Activated CD8-positive, alpha-beta memory T cell treated with anti-CD3 and anti-CD28 coated beads for 36 hours (primary cell): ENCODE measurements at regions not wholly inside any gene's neighbourhood (a gene's known extent, or its start where the extent isn't known, plus 50 kb on each side); places are given as distances from the start of the nearest gene placed in this dataset.
"Not testable (repeated sequence)": the region's sequence is repeated elsewhere in the genome, so short reads cannot be mapped to it uniquely, and the experiment has no call there.

Source experiments
- CTCF ChIA-PET: fragments of 350-600 bp; sonication (Branson Sonifier 250); formaldehyde crosslinking; loops from one replicate; lab custom pipeline; 2021; ENCODE audit warnings: antibody characterized with exemption; lab: Charles Lee
- POLR2A ChIA-PET: fragments of 350-600 bp; sonication (Branson Sonifier 250); formaldehyde crosslinking; loops from one replicate; lab custom pipeline; 2021; ENCODE audit warnings: antibody characterized with exemption; lab: Charles Lee

DNA sequence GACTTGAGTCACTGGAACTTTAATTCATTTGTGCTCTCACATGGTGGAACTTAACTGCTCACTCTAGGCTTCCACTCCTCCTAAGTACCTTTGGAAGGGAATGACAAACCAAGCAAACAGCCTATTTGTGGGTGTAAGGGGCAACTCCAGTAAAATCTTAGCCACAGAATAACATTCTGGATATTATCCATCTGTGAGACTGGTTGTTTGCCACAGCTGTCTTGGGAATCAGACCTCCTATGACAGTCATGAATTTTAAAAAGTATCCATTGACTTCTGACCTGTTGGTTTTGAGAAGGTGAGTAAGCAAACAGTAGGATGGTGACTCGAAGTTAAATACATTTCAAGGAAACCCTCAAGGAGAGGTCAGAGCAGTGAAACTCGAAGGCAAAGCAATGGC, 147.3 kb upstream of the CDIN1 start:
- ChIA-PET POLR2A (no interaction called here), CTCF (no interaction called here)

DNA sequence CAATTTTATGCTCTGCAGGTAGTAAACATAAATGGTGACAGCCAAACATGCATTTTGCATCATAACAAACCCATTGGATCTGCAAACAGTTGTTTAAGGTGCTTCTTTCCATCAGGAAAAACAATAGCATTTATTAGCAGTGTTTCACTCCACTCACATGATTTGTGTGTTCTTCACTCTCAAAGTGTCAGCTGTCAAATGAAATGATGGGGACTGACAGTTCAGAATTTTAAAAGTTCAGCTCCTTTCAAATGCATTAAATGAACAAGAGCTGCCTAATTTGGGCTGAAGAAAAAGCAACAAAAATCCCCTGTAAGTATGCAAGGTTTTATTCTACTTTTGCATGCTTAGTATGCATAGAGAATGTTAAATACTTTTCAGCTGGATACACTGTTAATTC, 145.2 kb upstream of the CDIN1 start:
- CTCF ChIA-PET: no interaction called here
- POLR2A ChIA-PET: no interaction called here

DNA sequence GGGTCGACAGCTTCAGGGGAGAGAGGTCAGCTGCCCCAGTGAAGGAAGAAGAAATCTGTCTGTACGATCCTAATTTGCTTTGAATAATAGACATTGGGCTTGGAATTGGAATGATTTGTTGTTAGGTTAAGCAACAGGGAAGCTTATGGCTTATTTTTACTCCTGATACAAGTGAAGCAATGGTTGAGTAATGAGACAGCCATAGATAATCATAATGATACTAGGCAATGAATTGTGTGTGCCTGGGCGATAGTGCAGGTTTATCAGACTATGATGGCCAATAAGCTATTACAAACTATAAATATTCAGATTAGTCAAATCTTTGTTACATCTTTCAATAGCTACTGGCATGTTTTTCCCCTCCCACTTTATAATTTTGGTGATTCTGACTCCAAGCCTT, 140.9 kb upstream of the CDIN1 start:
- POLR2A ChIA-PET: no interaction called here
- CTCF ChIA-PET: no interaction called here

DNA sequence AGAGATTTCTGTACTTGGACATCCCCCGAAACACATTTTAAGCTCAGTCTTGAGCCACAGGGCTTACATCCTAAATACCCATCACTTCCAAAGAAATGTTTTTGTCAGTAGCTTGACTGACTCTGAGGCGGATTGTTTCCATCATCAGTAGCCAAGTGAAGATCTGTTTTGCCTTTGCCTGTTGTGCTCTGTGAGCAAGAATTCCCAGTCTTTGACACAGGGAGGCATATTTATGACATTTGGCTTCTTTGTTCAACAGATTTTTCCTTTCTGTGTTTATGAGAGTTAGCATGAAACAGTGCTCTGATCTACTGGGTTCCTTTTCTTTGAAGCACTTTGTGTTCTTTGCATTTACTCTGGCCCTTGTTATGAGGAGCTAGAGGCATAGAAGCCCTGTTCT, 132.1 kb upstream of the CDIN1 start:
- POLR2A ChIA-PET: no interaction called here
- CTCF ChIA-PET: no interaction called here

DNA sequence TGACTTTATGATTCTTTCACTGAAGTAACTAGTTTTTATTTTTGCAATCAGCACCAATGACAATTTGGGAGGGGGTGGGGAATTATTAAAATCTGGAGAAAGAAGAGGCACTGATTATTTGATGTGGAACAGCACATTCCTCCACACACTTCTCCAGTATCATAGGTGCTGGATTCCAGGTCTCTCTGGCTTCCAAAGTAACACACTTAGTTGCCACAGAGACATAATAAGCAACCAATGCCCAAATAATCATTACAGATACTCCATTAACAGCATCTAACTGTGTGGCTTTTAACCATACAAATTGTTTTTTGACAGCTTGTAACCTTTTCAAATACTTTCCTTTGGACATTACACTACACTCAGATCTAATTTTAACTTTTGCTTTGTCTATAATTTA, 131.0 kb upstream of the CDIN1 start:
- ChIA-PET POLR2A (no interaction called here), CTCF (no interaction called here)

DNA sequence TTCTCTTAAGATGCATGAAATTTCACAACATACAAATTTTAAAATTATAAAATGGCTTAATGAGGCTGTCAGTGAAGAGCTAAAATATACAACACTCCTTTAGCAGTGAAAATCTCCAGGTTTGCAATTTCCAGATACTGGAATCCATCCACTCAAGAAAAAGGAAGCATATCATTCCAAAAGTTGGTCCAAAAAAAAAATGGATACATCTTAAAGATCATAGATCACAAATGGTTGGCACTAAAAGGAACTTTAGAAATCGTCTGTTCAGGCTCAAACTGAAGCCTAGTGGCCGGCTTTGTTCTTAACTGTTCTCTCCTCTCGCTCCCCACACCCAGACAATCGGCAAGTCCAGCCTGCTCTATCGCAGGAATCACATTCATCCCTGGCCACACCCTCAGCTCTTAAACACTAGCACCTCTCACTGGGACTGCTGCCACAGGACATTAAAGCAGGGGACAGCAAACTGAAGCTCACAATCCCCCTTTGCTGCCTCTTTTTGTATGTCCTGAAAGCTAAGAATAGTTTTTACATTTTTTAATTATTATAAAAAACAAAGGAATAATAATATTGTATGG, 130.3 kb upstream of the CDIN1 start:
- ChIA-PET POLR2A (no interaction called here), CTCF (no interaction called here)

DNA sequence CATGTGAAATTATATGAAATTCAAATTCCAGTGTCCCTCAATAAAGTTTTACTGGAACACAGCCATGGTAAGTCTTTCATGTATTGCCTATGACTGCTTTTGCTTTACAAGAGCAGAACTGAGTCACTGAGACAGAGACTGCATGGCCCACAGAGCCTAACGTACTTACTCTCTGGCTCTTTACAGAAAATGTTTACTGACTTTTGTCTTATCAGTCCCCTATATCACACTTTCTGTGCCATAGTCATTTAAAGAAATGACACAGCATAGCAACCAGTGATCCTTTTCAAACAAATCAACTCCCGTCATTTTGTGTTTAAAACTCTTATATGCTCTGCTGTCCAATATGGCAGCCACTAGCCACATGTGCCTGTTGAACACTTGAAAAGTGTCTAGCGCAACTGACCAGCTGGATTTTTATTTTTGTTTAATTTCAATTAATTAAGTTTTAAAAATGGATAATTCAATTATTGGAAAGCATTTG, 129.7 kb upstream of the CDIN1 start:
- ChIA-PET CTCF (no interaction called here), POLR2A (no interaction called here)

DNA sequence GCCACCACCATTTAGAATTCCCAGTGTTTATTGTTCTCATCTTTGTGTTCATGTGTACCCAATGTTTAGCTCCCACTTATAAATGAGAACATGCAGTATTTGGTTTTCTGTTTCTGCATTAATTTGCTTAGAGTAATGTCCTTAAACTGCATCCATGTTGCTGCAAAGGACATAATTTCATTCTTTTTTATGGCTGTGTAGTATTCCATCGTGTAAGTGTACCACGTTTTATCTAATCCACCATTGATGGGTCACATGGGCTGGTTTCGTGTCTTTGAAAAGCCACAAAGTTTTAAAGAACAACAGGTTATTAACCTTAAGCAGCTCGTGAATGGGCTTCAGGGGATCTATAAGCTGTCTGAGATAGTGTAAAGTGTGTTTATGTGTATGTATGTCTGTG, 125.2 kb upstream of the CDIN1 start:
- CTCF ChIA-PET, POLR2A ChIA-PET: not testable (repeated sequence)

DNA sequence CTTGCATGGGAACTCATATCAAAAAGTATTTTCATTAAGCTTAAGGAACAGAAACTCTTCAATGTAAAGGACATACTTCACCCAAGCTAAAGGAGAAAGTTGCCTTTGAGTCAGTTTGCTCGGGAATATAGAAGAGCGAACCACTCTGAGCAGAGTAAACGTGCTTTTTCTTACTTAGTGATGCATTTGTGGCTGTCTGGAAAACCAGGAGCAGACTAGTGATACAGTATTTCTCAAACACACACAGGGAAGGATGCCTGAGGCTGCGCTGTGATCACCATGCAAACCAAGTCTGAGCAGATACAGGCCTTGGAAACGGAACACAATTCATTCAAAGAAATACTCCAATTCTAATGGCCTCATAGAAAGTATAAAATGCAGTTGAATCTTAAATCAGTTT, 121.0 kb upstream of the CDIN1 start:
- POLR2A ChIA-PET: no interaction called here
- CTCF ChIA-PET: no interaction called here

DNA sequence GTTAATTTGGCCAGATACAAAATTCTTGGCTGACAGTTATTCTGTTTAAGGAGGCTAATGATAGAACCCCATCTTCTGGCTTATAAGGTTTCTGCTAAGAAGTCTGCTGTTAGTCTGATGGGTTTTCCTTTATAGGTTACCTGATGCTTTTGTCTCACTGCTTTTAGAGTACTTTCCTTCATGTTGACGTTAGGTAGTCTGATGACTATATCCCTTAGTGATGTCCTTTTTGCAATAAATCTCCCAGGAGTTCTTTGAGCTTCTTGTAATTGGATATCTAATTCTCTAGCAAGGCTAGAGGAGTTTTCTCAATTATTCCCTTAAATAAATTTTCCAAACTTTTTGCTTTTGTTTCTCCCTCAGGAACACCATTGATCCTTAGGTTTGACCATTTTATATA, 114.1 kb upstream of the CDIN1 start:
- CTCF ChIA-PET: no interaction called here
- POLR2A ChIA-PET: no interaction called here

DNA sequence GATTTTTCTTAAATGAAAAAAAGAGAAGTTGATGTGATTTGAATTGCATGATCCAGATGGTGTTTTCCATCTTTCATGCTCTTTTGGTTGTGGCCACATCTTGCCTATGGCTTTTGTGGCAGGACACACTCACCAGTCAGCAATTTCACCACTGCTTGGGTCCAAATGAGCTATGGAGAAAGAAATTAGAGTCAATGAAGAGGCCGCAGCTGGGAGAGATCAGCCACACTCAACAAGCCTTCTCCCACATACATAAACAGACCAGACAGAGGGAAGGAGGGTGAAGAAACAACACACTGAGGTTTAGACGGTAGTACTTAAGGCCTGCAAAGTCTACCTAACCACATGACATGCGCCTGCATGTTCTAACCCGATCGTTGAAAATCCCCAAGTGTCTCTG, 110.7 kb upstream of the CDIN1 start:
- POLR2A ChIA-PET: no interaction called here
- CTCF ChIA-PET: no interaction called here

DNA sequence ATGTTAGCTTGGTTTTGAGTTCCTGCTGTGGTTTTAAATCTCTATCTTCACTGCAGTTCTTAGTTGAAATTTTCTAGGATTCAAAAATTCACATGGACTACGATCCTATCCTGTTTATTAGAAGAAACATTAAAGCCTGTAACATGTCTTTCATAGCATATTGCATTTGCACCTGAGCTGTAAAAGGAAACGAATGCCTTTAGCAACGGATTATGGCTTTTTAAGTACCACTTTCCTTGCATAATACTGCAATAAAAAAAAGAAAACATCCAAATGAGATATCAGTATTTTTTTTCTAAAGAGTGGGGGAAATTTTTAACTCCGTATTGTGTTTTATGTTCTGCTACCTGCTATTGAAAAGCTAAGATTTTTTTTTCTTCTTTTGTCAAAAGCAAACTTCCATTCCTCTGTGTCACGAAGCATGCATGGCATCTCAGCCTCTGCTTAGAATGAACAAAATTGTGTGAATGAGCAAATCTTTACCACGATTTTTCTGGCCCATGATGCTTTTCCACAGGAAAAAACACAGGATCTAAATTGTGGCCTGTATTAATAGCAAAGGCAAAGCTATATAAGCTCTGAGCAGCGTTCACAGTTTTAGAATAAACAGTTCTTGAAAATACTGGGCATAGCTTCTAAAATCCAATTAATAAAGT, 110.0 kb upstream of the CDIN1 start:
- ChIA-PET CTCF (no interaction called here), POLR2A (no interaction called here)

DNA sequence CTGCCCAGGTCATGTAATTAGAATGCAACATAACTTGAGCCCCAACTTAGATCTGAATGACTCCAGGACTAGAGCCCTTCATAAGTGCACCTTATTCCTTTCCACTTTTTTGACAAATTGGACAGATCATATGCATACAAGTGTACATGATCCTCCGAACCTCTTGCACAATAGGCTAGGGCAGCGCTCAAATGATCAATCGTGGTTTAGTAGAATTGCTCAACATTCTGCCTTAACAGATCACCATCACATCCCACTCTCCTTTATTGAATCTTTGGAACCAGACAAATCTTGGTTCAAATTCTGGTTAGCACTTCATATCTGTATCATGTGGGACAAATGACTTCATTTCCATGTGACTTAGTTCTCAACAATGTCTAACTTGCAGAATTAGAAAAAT, 106.8 kb upstream of the CDIN1 start:
- POLR2A ChIA-PET: no interaction called here
- CTCF ChIA-PET: no interaction called here

DNA sequence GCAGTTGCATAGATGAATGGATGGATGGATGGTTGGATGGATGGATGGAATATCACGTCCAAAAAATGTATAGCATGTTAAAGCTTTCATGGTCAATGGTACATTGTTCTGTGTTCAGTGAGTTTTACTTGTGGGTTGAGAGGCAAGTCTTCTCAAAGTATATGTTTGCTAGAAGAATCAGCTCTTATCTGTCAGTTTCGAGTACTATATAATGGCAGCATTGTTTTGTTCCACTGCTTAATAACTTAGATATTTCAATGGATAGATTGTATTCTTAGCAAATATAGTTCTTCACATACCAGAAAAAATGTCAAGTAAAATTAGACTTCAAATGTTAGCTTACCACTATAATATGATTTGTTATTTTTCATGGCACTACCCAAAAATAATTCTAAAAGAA, 100.9 kb upstream of the CDIN1 start:
- ChIA-PET POLR2A (no interaction called here), CTCF (interaction anchor here (0.5 kb wide), 1 partner anchor 147 kb away, joined by 3 read pairs; no protein-coding TSS in a partner anchor)

DNA sequence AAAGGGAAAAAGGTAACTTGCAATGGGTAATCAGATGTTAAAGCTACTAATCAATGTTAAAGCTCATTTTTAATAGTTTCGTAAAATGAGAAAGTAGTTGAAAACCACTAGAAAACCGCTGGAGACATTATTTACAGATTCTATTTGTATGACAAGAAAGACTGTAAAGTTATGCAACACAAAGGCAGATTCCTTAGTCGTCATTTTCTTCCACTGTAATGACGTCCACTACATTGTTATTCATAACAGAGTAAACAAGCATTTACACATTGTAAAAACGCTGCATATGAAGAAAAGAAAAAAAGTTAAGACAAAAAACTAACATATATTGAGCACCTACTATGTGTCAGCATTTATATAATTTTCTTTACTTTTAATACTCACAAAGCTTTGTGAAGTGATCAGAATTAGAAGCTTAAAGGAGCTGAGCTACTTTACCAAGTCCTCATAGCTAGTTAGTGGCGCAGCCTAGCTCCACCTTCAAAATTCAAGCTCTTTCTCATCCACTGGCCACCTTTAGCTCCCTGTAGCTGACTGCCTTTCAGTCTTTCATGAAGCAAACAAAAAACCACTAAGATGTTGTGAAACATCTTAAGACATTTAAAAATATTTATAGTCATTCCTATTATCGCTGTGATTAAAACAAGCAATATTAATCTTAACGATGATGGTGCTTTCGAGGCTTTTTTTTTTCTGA, 100.1 kb upstream of the CDIN1 start:
- CTCF ChIA-PET: interaction anchor here (0.5 kb wide), 1 partner anchor 147 kb away, joined by 3 read pairs; no protein-coding TSS in a partner anchor
- POLR2A ChIA-PET: no interaction called here

DNA sequence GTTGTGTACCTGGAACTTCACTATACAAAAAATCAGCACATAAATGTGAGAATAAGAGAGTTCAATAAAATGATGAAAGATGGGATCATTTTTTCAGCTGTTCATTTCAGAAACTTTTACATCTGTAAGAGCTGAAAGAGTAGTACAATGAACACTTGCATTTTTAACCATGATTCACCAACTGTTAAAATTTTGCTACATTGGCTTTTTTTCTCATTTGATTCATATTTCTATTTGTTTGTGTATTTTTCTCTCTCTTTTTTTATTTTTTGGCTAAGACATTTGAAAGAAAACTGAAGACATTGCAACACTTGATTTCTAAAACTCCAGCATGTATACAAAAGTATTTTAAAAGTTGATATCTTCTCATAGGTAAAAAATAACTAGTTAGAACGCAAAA, 98.3 kb upstream of the CDIN1 start:
- ChIA-PET POLR2A (no interaction called here), CTCF (no interaction called here)

DNA sequence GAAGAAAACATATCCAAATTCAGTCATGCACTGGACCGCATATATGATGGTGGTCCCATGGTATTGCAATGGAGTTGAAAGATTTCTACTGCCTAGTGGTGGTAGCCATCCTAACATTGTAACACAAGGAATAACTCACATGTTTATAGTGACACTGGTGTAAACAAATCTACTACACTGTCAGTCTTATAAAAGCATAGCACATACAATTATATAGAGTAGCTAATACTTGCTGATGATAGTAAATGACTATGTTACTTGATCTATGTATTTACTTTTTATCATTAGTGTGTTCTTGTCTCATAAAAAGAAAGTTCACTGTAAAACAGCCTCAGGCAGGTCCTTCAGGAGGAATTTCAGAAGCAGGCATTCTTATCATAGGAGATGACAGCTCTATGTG, 96.0 kb upstream of the CDIN1 start:
- CTCF ChIA-PET: interaction anchor here (0.7 kb wide), 1 partner anchor 1115 kb away, joined by 4 read pairs; no protein-coding TSS in a partner anchor
- POLR2A ChIA-PET: no interaction called here

DNA sequence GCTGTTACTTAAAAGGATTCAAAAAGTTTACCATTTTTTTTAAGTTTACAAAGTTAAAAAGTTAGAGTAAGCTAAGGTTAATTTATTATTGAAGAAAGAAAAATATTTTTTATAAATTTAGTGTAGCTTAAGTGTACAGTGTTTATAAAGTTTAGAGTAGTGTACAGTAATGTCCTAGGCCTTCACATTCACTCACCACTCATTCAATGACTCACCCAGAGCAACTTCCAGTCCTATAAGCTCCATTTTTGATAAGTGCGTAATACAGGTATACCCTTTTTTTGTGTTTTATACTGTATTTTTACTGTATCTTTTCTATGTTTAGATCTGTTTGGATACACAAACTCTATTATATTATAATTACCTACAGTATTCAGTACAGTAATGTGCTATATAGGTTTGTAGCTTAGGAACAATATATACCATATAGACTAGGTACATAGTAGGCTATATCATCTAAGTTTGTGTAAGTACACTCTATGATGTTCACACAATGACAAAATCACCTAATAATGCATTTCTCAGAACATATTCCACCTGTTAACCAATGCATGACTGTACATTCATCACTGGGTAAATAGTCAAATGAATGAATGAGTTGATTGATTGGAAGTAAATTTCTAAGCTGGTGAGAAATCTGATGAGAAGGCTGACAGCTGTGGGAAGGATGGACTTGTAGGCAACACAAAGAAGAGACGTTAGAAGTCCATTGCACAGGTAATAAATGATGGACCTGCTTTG, 95.2 kb upstream of the CDIN1 start:
- ChIA-PET CTCF (interaction anchor here (0.6 kb wide), 1 partner anchor 17 kb away, joined by 3 read pairs; no protein-coding TSS in a partner anchor), POLR2A (no interaction called here)

DNA sequence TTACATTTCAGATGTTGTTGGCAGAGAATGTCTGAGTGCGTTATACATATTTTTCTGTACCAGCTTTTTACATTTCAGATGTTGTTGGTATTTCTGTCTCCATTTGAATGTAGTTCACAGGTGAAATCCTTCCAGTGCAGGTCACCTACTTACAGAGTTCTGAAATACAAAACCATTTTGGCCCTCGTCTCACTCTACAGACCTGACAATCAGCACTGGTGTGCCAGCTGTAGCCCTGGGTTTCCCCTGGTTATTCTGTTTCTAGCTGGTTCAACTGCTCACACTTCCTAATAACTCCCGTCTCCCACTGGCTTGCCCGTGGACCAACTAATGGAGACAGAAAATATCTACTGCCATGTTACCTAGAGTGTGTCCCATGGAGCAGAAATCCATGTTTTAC, 87.5 kb upstream of the CDIN1 start:
- ChIA-PET POLR2A (no interaction called here), CTCF (no interaction called here)

DNA sequence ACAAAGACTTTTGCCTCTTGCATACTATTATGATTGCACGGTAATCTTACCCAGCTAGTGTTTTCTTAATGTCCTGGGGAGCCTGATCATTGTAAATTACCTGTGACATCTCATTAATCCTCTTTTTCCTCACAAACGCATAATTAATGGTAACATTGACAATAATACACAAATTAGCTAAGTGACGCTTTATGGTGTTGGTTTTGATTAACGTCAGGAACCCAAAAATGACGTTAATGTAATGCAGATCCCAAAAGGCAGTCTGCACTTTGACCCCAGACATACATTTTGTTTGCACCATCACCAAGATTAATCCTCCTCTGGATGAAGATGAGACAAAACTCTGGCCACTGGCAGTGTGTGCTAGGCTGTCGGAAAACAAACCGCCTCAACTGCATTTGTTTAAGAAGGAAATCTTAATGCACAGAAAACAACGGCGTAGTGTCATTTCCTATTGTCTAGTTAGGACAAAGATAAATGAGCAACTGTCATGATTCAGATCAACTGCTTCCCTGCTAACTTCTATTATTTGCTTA, 83.9 kb upstream of the CDIN1 start:
- ChIA-PET POLR2A (no interaction called here), CTCF (no interaction called here)
